ENCODE measurements at regions not wholly inside any gene's neighbourhood (a gene's known extent, or its start where the extent isn't known, plus 50 kb on each side); places are given as distances from the start of the nearest gene placed in this dataset.
A peak's percentile ranks its signal among the peaks of the same experiment; 100 is the strongest.

DNA sequence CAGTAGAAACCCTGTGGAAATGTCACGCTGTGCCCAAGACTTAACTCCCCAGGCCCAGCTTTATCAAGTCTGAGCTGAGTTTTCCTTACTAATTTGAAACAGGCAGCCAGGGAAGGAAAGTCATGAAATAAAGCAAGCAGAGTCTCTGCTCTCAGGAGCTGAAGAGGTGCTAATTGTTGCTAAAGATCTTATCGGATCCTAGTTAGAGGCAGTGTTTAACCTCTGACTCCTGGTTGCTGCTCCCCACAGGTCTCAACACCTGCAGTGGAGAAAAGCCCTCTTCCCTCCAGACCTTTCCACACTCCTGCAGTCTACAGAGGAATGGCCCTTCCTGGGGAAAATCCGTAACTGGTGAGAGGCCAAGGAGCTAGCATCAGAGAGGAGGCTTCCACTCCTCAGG is 628.2 kb downstream of the NTRK3 start:
- no peak for DNase-seq

DNA sequence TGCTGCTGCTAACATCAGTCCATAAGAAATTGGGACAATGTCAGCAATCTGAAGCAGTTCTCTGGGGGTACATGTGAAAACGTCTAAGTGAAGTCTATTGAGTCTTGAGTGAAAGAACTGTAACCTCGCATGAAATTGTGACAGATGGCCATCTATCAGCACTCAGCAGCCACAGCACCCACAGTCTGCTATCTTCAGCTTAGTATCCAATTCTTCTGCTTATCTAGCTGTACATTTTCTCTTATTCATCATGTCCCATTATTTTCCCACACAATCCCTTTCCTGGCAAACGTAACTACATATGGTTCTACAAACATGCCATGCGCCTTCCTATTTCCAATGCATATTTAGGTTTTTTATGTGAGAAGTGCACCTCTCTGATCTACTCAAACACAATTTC is 629.7 kb downstream of the NTRK3 start:
- DNase-seq, result no peak

DNA sequence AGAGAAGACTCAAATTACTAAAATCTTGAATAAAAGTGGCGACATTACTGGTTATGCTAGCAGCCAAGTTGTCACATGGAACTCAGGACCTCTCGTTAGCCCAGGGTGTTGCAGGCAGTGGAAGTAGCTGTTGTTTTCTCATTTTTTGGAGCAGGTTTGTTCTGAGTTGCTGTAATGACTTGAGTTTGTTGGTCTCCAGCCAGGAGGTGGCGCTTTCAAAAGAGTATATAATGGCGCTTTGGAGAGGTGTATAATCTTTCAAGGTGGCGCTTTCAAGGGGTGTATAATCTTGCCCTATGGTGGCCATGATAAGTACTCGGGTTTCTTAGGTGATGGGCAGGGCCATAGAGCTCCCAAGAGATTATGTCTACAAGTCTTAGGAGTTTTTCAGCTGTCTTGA is 632.7 kb downstream of the NTRK3 start:
- DNase-seq, result no peak

DNA sequence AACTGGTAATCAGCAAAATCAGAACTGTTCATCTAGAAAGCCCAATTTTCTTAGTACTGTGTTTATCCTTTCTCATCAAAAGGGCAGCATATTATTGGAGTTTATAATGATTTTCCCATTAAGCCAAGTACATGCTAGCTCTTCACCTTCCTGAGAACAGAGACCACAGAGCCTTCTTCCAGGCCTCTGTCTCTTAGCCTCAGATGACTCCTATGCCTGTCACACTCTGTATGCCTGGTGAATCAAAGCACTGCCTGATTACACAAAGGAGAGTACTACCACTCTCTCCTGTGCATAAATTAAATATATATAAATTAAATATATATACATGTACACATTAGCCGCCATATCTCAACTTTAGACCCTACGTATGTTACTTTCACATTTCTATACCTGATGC is 636.1 kb downstream of the NTRK3 start:
- DNase-seq, result no peak

DNA sequence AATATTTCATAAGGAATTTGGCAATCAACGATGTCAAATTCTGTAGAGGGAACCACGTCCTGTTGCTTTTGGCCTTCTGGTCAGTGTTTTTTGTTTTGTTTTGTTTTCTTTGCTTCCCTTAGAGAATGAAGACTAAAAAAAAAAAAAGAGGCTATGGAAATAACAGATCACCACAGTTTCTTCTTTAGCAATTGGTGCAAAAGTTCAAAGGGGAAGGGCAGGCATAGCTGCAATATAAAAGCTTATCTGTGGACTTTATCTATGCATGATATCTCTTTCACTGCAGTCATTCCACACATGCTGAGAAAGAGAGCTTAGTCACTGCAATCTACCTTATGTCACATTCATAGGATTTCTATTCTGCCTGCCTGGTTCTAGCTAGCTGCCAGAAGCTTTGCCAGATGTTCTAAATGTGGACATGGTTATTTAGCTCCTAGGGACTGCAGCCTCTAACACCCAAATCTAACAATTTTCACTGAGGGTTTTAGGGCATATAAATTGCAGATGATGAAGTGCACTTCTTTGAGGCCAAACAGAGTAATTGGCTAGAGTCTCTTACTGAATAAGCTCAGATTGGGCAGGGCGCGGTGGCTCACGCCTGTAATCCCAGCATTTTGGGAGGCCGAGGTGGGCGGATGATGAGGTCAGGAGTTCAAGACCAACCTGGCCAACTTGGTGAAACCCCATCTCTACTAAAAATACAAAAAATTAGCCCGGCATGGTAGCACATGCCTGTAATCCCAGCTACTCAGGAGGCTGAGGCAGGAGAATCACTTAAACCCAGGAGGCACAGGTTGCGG is 637.2 kb downstream of the NTRK3 start:
- DNase-seq, result peak; percentile 81

DNA sequence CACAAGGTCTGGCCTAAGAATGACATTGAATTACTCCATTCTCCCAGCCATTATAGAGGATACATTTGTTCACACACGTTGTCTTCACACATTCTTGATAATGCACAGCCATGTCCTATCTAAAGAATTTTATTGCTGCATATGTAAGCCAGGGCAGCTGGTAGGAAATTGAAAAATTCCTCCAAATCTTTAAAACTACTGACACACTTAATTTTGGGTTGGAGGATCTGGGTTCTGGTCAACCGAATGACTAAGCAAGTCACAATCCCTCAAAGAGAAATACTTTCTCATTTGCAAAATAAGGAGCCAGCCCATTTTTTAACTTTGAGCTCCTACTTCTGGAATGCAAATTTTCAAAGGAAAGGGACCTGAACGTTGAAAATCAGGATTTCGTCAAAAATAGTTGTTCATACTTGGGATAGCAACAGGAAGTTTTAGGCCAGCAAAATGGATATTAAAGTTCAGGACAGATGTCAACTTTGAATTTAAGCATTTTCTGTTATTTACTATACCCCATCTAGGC is 638.3 kb downstream of the NTRK3 start:
- DNase-seq, result no peak

DNA sequence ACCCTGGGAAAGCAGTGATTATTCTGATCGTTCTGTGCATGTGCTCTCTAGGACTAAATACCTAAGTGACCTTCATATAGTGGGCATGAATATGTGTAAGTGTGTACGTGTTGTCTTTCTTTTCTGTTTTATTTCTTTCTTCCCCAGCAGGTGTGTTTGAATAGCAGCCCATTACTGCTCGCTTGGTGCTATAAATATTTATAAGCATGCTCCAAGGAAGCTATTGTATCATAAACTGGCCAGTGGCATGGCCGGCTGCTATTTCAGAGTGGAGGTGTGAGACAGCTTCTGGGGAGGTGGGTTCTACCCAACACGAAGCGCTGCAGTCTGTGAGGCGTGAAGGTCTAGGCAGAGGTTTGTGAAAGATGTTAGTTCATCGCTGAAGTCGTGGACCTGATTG is 641.8 kb downstream of the NTRK3 start:
- no peak for DNase-seq

DNA sequence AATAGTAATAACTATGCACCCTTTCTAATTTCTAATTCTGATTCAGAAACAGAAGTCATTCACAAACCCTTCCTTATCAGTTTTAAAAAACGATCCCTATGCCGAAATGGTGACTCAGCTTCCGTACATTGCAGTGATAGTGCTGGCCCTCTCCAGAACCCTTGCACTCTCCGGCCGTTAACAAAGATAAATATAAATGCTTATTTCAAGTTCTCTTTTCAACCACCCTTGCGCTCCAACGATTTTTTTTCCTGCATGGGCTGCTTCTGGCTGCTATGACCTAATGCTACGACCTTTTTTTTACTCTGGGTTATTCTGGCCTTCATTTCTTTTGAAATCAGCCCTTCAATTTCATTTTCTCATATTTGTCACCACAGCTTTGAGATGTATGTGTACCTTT is 646.2 kb downstream of the NTRK3 start:
- no peak for DNase-seq

DNA sequence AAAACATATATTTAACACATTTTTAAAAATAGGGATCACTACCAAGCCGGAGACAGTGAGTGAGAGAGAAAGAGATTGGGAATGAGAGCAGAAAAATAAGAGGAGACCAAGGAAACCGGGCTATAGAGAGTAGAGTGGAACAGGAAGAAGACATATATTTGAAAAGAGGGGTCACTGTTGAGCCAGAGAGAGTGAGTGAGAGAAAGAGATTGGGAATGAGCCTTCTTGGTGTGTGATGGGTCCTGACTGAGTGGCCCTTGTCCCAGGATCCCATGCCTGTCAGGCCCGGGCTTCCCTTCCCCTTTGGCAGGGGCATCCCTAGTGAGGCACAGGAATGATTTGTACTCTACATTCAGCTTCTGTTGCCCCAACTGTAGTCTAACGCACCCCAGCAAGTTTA is 646.6 kb downstream of the NTRK3 start:
- DNase-seq, result no peak

DNA sequence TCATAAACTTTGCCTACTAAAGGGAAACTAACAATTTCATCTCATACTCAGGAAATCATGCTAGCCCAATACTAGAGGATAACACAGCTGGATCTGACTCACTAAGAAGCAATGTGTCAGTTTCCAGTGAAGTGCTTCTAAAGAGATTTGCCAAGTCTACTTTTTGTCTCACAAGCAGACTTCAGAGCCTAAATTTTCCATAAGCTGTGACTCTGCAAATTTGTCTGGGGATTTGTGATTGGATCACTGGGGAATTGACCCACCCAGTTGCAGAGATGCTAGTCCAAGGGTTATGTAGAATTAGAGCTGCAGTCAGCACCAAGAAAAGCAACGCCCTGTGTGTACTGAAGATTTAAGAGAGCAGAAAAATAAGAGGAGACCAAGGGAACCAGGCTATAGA is 647.1 kb downstream of the NTRK3 start:
- DNase-seq, result peak; percentile 95

DNA sequence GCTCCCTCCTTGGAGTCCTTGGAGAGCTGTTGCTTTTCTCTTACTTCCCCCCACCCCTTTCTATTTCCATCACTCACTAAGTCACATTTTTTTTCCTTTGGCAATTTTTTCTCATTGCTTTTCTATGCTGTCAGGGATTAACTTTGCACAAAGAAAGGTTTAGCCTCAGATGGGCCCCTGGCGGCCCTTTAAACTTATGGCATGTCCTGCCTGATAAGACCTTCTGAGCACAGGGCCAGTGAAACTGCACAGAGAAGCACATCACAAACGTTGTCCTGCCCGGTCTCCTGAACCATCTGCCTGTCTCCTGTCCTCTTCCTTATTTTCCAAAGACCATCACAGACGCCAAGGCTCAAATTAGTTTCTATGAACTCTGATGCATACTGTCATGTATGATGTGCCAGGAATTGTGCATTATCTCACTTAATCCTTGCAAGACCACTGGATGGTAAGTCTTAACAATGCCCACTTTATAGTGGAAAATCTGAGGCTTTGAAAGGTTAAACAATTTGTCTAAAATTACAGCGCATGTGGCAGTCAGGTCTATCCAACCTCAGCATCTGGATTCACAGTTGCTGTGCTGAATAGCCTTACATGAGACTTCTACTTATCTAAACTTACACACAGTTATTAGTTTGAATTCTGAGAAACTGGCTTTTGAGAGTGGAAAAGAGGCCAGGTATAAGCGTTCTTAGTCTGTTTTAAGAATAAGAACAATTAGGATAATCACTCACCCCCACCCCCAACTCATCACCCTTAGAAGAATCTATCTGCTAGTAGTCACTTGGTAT is 648.1 kb downstream of the NTRK3 start:
- no peak for DNase-seq

DNA sequence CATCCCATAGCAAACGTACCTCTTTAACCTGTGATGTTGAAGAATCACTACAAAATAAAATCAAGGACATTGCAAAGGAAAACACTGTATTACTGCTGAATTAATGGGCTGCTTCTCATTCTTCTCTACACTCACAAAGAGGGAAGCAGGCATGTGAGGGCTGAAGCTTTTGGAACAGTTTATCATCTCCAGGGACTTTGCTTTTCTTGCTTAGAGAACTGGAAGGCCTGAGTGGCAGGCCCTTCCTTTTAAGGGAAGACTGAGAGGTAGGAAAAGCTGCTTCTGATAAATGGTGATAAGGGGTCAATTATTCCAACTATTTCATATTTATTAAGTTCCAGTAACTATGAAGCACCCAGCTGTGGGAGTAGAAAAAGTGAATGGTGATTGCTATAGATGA is 649.6 kb downstream of the NTRK3 start:
- DNase-seq, result no peak

DNA sequence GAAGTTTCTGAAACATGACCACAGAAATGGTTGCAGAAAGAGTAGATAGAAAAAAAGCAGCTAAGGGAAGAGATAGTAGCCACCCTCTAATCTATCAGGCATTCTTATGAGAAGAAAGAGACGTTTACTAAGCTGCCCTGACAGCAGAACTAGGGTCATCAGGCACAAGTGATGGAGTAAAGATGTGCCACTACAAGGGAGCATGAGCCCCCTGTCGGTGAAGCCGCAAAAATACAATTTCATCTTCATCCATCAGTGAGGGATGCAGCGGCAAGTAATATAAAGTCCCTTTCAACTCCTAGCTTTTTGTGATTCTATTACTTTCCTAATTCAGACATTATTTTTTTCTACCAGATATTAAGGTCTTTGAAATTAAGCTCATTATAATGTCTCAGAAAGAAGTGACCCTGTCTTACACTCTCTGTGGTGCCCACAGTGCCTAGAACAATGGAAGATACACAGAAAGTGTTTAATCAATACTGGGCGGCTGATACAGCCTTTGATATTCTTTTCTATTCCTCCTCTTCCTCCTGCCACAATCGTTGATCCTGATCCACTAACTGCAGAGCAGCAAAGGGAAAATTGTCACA is 651.6 kb downstream of the NTRK3 start:
- DNase-seq, result no peak

DNA sequence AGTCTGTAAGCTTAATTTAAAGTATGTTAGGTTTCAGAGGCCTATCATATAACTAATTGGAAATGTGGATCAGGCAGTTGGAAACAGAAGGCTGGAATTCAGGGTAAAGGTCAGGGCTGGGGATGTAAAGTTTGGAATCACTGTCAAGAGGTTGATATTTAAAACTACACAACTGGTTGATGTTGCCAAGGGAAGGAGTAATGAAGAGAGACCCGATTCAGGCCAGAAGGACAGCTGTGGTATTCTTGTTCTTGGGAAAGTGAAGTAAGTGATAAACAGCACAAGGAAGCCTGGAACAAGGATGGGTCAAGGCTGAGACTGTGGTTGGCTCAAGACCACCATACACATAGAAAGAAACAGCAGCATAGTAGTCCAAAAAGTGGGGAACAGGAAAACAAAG is 654.2 kb downstream of the NTRK3 start:
- DNase-seq, result no peak

DNA sequence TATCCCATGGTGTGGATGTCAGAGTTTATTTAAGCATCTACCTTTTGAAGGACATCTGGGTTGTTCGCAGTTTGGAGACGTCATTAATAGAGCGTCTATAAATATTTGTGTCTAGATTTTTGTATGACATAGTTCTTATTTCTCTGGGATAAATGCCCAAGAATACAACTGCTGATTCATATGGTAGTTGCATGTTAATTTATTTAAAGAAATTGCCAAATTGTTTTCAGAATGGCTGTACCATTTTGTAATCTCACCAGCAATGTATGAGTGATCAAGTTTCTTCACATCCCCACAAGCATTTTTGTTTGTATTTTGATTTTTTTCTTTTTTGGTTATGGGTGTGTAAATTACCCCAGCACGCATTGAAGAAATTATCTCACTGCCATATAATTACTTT is 656.9 kb downstream of the NTRK3 start:
- DNase-seq, result no peak

DNA sequence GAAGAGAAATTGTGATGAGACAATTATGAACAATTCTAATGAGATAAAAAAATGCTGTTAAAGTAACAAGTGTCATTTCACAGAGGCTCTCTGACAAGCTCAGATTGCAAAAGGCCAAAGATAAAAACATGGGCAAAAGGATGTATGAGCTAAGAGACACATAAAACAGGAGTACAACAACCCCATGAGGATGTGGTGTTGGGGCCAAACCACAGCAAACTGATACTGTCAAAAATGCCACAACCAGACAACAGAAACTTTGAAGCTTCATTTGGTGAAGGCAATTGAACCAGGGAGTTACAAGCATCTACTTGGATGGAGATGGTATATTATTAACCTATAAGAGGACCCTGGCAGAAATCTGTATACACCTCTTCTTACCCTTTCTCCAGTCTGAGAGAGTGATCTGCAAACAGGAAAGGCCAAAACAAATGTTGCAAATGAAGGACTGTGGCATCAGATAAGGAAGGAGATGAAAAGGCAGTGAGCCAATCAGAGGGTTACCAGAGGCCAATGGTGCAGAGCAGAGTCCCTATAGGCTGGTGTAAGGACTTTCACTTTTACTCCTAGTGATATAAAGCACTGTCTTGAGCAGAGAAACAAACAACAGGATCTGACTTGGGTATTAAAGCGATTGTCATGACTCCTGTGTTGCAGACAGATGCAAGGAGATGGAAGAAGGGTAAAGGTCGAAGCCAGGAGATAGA is 659.0 kb downstream of the NTRK3 start:
- no peak for DNase-seq

DNA sequence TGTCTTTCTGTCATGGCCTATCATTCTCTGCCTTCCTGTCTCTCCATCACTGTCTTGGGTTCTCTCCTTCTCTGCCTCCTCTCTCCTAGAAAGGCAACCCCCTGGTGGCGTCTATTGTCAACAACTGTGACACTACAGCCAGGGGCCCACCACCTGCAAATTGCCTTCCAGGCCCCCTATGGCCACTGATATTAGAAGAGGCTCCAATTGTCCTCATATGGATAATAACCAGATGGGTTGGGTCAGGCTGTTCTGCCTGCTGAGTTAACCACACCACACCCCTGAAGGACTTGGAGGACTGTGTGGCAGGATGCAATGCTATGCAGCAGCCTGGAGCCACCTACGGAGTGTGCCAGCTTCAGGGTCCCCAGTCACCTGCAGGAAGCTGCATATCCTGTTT is 665.0 kb downstream of the NTRK3 start:
- DNase-seq, result no peak

DNA sequence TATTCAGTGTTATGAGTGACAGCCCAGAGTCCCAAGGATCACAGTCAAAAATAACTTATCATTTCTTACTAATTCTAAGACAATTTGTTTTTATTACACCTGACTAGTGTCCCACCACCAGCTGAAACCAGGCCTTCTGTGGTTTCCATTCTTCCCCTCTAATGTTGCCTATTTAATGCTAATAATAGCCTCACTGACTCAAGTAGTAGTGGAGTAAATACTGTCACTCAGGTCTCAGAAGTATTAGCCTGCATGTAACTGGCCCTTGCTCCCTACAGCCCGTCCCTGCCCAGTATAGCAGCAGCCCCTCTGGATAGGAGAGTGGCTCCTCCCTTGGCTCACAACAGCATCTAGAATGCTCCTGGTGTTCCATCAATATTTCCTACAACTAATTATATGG is 665.5 kb downstream of the NTRK3 start:
- no peak for DNase-seq

DNA sequence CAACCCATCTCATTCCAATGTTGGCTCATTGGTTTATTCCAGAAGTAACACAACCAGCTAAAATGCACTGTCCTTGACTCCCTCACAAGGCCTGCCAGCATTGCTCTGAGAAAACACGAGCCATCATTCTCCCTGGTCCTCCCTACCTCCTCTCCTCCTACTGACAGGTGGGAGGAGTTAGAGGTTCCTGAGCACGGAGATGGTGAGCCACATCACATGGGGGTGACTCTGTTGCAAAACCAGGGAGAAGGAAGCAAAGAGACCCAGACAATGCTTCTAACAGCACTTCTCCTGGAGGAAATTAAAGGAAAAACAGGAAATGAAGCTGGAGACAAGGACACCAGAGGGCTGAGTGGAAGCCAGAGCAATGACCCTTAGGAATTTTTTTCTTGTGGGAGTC is 667.4 kb downstream of the NTRK3 start:
- DNase-seq, result no peak

DNA sequence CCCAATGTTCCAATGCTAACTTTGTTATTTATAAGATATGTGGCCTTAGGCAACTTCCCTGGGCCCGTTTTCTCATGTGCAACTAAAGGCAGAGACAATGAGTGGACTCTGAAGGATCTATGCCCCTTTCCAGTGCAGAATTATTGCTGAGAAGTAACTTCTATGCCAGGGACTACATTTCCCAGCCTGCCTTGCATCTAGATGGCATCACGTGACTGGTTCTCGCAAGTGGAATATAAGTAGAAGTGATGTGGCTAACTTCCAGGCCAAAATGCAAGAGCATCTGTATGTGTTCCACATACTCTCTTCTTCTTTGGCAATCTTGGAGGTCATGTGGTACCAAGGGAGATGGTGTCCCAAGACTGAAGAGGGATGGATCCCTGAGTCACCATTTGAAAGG is 674.4 kb downstream of the NTRK3 start:
- DNase-seq, result no peak

DNA sequence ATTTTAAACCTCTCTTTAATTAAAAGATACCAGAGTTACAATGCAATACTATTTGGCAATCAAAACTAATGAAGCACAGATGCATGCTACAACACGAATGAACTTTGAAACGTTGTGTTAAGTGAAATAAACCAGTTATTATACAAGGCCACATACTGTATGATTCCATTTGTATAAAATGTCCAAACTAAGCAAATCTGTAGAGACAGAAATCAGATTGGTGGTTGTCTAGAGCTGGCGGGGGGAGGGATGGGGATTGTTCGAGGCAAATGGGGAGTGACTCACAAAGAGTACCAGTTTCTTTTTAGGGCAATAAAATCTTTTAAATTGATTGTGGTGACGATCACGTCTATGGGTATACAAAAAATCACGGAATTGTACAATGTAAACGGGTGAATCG is 677.0 kb downstream of the NTRK3 start:
- no peak for DNase-seq

DNA sequence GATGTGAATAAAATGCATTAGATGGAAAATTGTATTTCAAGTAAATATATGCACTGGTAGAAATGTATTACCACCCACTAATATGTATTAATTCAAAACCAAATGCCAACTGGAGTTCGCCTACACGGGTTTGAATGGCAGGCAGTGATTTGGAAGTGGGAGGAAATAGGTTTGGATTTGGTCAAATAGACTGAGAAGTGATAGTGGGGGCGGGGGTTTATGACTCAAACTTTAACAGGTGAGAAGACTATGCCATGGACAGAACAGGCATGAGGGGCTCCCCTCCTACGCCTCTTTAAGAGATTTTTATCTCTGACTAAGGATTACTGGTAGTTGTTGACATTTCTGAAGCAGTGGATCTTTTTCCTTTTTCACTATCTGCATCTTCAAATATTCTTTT is 677.8 kb downstream of the NTRK3 start:
- no peak for DNase-seq

DNA sequence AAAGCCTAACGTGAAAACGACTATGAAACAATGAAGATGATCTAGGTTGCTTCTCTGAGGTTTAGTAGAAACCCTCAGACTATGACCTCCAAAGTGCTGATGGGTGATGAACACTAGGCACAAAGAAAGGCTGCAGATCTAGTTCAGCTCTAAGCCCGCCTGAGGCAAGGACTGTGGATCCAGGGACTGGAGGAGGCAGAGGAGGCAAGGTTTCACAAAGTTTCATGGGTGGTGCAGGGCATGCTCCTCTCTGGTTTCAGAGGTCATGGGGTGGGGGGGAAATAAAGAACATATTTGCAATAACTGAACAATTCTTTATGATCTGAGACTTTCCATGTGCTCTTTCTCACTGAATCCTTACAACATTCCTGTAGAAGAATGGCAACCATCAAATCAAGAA is 679.2 kb downstream of the NTRK3 start:
- no peak for DNase-seq
